ENCODE measurements at regions not wholly inside any gene's neighbourhood (a gene's known extent, or its start where the extent isn't known, plus 50 kb on each side); places are given as distances from the start of the nearest gene placed in this dataset.

DNA sequence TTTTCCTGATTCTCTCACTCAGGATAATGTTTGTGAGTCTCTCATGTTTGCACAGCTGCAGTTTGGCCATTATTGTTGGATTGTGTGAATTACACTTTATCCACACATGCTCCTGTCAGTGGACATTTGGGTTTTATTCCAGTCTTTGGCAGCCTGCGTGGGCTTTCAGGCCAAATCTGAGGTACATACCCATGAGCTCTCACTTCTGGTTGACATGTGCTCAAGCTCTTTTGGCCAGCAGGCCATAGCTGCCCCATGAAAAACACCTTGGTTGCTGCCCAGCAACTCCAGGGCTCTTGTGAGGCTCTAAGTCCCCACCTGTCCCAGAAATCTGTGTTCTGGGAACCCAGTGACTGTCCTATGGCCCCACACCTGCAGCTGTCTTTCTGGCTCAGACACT, 124.5 kb upstream of the GALNT2 start:
- Histone ChIP-seq H3K4ac (ENCODE audit: low read length) (no peak overlapping the region), H3K27ac (replicated peaks; ENCODE audit: low read length) (no peak overlapping the region), H2AFZ (ENCODE audit: low read length) (no peak overlapping the region), H3K79me1 (ENCODE audit: low read depth, low read length) (no peaks in the 10 kb centered on the region), H3K4me3 (ENCODE audit: low read length in 2 of 2) (no peak overlapping the region), H2BK15ac (ENCODE audit: low read length) (no peak overlapping the region), H2AK5ac (ENCODE audit: low read depth, low read length) (no peak overlapping the region), H2BK5ac (ENCODE audit: low read length) (no peak overlapping the region), H2BK120ac (ENCODE audit: low read depth, low read length) (no peak overlapping the region), H3K36me3 (replicated peaks in 1 of 2; ENCODE audit: control insufficient read depth in 2 of 2, insufficient read depth in 2 of 2, low read length in 2 of 2) (no peaks in the 10 kb centered on the region), H3K9me3 (replicated peaks in 1 of 2; ENCODE audit: control insufficient read depth in 2 of 2, insufficient read depth in 1 of 2, low read depth in 1 of 2, low read length in 2 of 2) (peaks cover 0 to 1% of the 10 kb centered on the region in 2 donors), H4K8ac (ENCODE audit: low read depth, low read length) (no peak overlapping the region), H2BK12ac (ENCODE audit: low read length) (no peak overlapping the region), H3K14ac (ENCODE audit: low read length) (no peak overlapping the region), H3K27me3 (ENCODE audit: control insufficient read depth in 3 of 3, insufficient read depth in 3 of 3, low read depth in 1 of 3, low read length in 3 of 3) (no peaks in the 10 kb centered on the region), H3K9ac (ENCODE audit: low read depth, low read length, poor library complexity) (no peak overlapping the region), H4K91ac (ENCODE audit: low read depth, low read length, poor library complexity) (no peak overlapping the region), H3K18ac (ENCODE audit: low read length) (no peak overlapping the region), H3K4me1 (ENCODE audit: control insufficient read depth in 2 of 2, insufficient read depth in 1 of 2, low read depth in 1 of 2, low read length in 2 of 2) (peaks cover 0 to 3% of the 10 kb centered on the region in 2 donors), H3K23ac (ENCODE audit: low read depth, low read length, poor library complexity) (no peak overlapping the region), H3K4me2 (ENCODE audit: insufficient read depth, low read length, poor library complexity, severe bottlenecking) (no peak overlapping the region)
- no peak for DNase-seq (ENCODE audit: low spot score)
- WGBS, 2 donors (ENCODE audit: extremely low coverage in 2 of 2, insufficient read length in 2 of 2, insufficient replicate concordance in 1 of 2) = no CpG with 5 or more reads among the region's 1 CpG

DNA sequence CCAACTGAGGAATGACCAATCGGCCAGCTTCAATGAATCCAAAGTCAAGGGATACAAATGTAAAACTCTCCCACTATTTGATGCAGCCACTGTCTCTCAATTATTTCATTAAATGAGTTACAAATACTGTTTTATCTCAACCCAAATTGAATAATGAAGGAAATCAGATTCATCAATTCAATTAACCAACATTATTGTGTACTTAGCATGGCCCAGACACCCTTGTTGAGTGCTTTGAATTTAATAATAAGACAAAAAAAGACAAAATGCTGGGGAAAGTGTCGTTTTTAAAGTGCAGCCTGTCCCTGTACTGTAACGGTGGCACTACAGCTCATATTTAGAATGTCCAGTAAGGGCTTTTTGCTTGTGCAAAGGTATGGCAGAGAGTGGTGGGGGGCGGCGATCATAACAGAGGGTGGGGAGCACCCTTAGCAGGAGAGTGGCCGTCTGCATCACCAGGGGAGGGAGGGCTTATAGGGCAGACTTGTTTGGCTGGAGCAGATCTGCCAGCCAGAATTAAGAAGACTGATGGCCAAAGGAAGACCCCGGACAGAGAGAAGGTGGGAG, 123.8 kb upstream of the GALNT2 start:
- Histone ChIP-seq H4K91ac (ENCODE audit: low read depth, low read length, poor library complexity) (no peak overlapping the region), H3K4me3 (ENCODE audit: low read length in 2 of 2) (no peak overlapping the region), H3K4ac (ENCODE audit: low read length) (no peak overlapping the region), H3K9ac (ENCODE audit: low read depth, low read length, poor library complexity) (no peak overlapping the region), H3K79me1 (ENCODE audit: low read depth, low read length) (no peaks in the 10 kb centered on the region), H3K23ac (ENCODE audit: low read depth, low read length, poor library complexity) (no peak overlapping the region), H2AK5ac (ENCODE audit: low read depth, low read length) (no peak overlapping the region), H4K8ac (ENCODE audit: low read depth, low read length) (no peak overlapping the region), H3K14ac (ENCODE audit: low read length) (no peak overlapping the region), H3K36me3 (replicated peaks in 1 of 2; ENCODE audit: control insufficient read depth in 2 of 2, insufficient read depth in 2 of 2, low read length in 2 of 2) (no peaks in the 10 kb centered on the region), H2BK120ac (ENCODE audit: low read depth, low read length) (no peak overlapping the region), H3K18ac (ENCODE audit: low read length) (no peak overlapping the region), H3K4me2 (ENCODE audit: insufficient read depth, low read length, poor library complexity, severe bottlenecking) (no peak overlapping the region), H3K27ac (replicated peaks; ENCODE audit: low read length) (no peak overlapping the region), H2BK12ac (ENCODE audit: low read length) (no peak overlapping the region), H3K9me3 (replicated peaks in 1 of 2; ENCODE audit: control insufficient read depth in 2 of 2, insufficient read depth in 1 of 2, low read depth in 1 of 2, low read length in 2 of 2) (peaks cover 0 to 1% of the 10 kb centered on the region in 2 donors), H3K4me1 (ENCODE audit: control insufficient read depth in 2 of 2, insufficient read depth in 1 of 2, low read depth in 1 of 2, low read length in 2 of 2) (peaks cover 0 to 3% of the 10 kb centered on the region in 2 donors), H2BK5ac (ENCODE audit: low read length) (no peak overlapping the region), H2AFZ (ENCODE audit: low read length) (no peak overlapping the region), H2BK15ac (ENCODE audit: low read length) (no peak overlapping the region), H3K27me3 (ENCODE audit: control insufficient read depth in 3 of 3, insufficient read depth in 3 of 3, low read depth in 1 of 3, low read length in 3 of 3) (no peaks in the 10 kb centered on the region)
- no peak for DNase-seq (ENCODE audit: low spot score)
- no CpG with 5 or more reads among the region's 7 CpGs for WGBS, 2 donors (ENCODE audit: extremely low coverage in 2 of 2, insufficient read length in 2 of 2, insufficient replicate concordance in 1 of 2)

DNA sequence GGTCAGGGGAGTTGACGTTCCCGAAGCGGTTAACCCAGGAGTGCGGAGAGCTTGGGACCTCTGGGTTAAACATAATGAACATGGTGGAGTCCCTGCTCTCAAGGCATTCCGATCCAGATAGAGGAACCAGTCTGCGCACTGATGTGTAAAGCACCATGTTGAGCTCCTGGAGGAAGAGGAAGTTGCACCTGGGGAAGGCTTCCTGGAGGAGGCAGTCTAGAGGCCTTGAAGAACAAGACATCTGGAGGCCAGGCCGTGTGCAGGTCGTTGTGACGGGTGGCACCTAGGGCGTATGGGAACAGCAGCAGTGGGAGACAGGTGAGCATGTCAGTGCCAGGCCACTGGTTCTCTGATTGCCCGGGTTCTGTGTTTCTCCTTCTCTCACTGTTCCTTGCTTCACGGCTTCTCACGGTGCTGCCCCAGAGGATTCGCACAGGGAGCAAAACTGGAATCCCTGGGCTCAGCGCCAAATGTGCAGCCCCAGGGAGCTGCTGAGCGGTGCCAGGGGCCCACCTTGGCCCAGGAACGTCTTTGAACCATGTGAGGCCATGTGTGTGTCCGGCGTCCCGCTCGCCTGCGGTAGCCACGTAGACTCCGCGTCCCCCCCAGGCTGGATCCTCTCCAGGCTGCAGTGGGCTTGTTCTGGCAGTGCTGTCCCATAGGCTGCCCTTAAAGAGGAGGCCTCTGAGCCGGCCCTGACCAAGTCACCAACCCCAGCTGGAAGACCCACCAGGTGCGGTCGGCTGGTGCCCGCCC, 122.9 kb upstream of the GALNT2 start:
- Histone ChIP-seq H3K4me3 (ENCODE audit: low read length in 2 of 2) (no peak overlapping the region), H3K27me3 (ENCODE audit: control insufficient read depth in 3 of 3, insufficient read depth in 3 of 3, low read depth in 1 of 3, low read length in 3 of 3) (no peaks in the 10 kb centered on the region), H3K14ac (ENCODE audit: low read length) (no peak overlapping the region), H3K4me2 (ENCODE audit: insufficient read depth, low read length, poor library complexity, severe bottlenecking) (no peak overlapping the region), H3K4ac (ENCODE audit: low read length) (no peak overlapping the region), H2AFZ (ENCODE audit: low read length) (no peak overlapping the region), H3K79me1 (ENCODE audit: low read depth, low read length) (no peaks in the 10 kb centered on the region), H3K18ac (ENCODE audit: low read length) (peak overlapping the region; percentile 42), H3K27ac (replicated peaks; ENCODE audit: low read length) (no peak overlapping the region), H3K9me3 (replicated peaks in 1 of 2; ENCODE audit: control insufficient read depth in 2 of 2, insufficient read depth in 1 of 2, low read depth in 1 of 2, low read length in 2 of 2) (peaks cover 0 to 1% of the 10 kb centered on the region in 2 donors), H3K4me1 (ENCODE audit: control insufficient read depth in 2 of 2, insufficient read depth in 1 of 2, low read depth in 1 of 2, low read length in 2 of 2) (peaks cover 0 to 3% of the 10 kb centered on the region in 2 donors), H2BK120ac (ENCODE audit: low read depth, low read length) (no peak overlapping the region), H3K36me3 (replicated peaks in 1 of 2; ENCODE audit: control insufficient read depth in 2 of 2, insufficient read depth in 2 of 2, low read length in 2 of 2) (no peaks in the 10 kb centered on the region), H2BK15ac (ENCODE audit: low read length) (peak overlapping the region; percentile 34), H3K23ac (ENCODE audit: low read depth, low read length, poor library complexity) (no peak overlapping the region), H2BK5ac (ENCODE audit: low read length) (no peak overlapping the region), H2BK12ac (ENCODE audit: low read length) (no peak overlapping the region), H3K9ac (ENCODE audit: low read depth, low read length, poor library complexity) (no peak overlapping the region), H4K8ac (ENCODE audit: low read depth, low read length) (no peak overlapping the region), H2AK5ac (ENCODE audit: low read depth, low read length) (no peak overlapping the region), H4K91ac (ENCODE audit: low read depth, low read length, poor library complexity) (no peak overlapping the region)
- DNase-seq (ENCODE audit: low spot score) = no peak
- WGBS, 2 donors (ENCODE audit: extremely low coverage in 2 of 2, insufficient read length in 2 of 2, insufficient replicate concordance in 1 of 2) = no CpG with 5 or more reads among the region's 29 CpGs

DNA sequence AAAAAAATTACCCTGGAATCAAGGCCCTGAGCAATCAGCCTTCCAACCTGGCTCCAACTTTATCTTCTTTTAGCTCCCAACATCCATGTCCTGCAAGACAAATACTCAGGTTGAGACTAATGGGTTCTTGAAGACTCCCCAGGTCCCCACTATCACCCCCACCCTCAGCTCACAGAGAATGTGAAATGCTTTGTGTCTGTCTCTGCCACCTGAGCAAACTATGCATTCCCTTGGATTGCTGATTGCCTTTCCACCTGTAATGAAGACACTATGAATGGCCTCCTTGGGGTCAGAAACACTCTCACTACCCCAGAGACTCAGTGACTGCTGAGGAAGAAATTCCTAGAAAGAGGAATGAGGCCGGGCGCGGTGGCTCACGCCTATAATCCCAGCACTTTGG, 121.2 kb upstream of the GALNT2 start:
- no peaks in the 10 kb centered on the region for H3K79me1 ChIP-seq (ENCODE audit: low read depth, low read length)

More for the DNA sequence above, 121.2 kb upstream of the GALNT2 start:
- H2AFZ ChIP-seq (ENCODE audit: low read length) = no peak overlapping the region
- H2BK5ac ChIP-seq (ENCODE audit: low read length) = no peak overlapping the region
- no peak overlapping the region for H3K14ac ChIP-seq (ENCODE audit: low read length)
- H3K36me3 ChIP-seq (replicated peaks in 1 of 2; ENCODE audit: control insufficient read depth in 2 of 2, insufficient read depth in 2 of 2, low read length in 2 of 2) = no peaks in the 10 kb centered on the region
- H3K9ac ChIP-seq (ENCODE audit: low read depth, low read length, poor library complexity) = no peak overlapping the region
- H2BK120ac ChIP-seq (ENCODE audit: low read depth, low read length) = no peak overlapping the region
- H3K23ac ChIP-seq (ENCODE audit: low read depth, low read length, poor library complexity) = no peak overlapping the region
- H2BK15ac ChIP-seq (ENCODE audit: low read length) = no peak overlapping the region
- H3K18ac ChIP-seq (ENCODE audit: low read length) = no peak overlapping the region
- H3K27me3 ChIP-seq (ENCODE audit: control insufficient read depth in 3 of 3, insufficient read depth in 3 of 3, low read depth in 1 of 3, low read length in 3 of 3) = no peaks in the 10 kb centered on the region
- H4K8ac ChIP-seq (ENCODE audit: low read depth, low read length) = no peak overlapping the region
- no peak overlapping the region for H3K4me2 ChIP-seq (ENCODE audit: insufficient read depth, low read length, poor library complexity, severe bottlenecking)
- H4K91ac ChIP-seq (ENCODE audit: low read depth, low read length, poor library complexity) = no peak overlapping the region
- H3K27ac ChIP-seq (replicated peaks; ENCODE audit: low read length) = no peak overlapping the region
- no peak for DNase-seq (ENCODE audit: low spot score)
- no CpG with 5 or more reads among the region's 4 CpGs for WGBS, 2 donors (ENCODE audit: extremely low coverage in 2 of 2, insufficient read length in 2 of 2, insufficient replicate concordance in 1 of 2)
- H3K4ac ChIP-seq (ENCODE audit: low read length) = no peak overlapping the region
- no peak overlapping the region for H2AK5ac ChIP-seq (ENCODE audit: low read depth, low read length)
- H3K9me3 ChIP-seq (replicated peaks in 1 of 2; ENCODE audit: control insufficient read depth in 2 of 2, insufficient read depth in 1 of 2, low read depth in 1 of 2, low read length in 2 of 2) = no peaks in the 10 kb centered on the region
- H3K4me1 ChIP-seq (ENCODE audit: control insufficient read depth in 2 of 2, insufficient read depth in 1 of 2, low read depth in 1 of 2, low read length in 2 of 2) = peaks cover 0 to 2% of the 10 kb centered on the region in 2 donors
- no peak overlapping the region for H2BK12ac ChIP-seq (ENCODE audit: low read length)
- H3K4me3 ChIP-seq (ENCODE audit: low read length in 2 of 2) = no peak overlapping the region
